ENCODE measurements at regions not wholly inside any gene's neighbourhood (a gene's known extent, or its start where the extent isn't known, plus 50 kb on each side); places are given as distances from the start of the nearest gene placed in this dataset.

DNA sequence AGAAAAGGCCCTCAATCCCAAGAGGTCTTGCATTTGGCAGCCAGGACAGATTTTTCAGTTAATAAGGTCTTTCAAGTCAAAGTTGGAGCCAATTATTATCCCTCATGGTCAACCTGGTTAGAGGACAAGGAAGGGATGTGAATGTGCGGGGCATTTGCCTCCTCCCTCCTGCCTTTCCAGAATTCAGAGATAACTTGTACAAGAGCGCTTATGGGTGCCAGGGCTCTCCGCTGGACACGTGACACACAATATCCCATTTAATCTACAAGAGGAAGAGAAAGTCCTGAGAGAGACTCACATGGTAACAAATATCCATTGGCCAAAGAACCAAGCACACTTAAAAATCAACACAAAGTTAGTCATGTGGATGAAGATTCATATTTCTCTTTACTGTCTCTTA lies 78.5 kb upstream of the ST8SIA2 start:
- TF ChIP-seq CTCF (conservative IDR thresholded peaks at IDR 0.05) (no peak), EZH2 (IDR thresholded peaks at IDR 0.05; ENCODE audit: low read depth) (no peak)

Data from PC-9 (cell line).